HepG2 (cell line): ENCODE measurements at regions not wholly inside any gene's neighbourhood (a gene's known extent, or its start where the extent isn't known, plus 50 kb on each side); places are given as distances from the start of the nearest gene placed in this dataset.

ENCODE experiments used
- AKAP8 ChIP-seq: sonication (generic); formaldehyde crosslinking; IDR thresholded peaks from 2 replicates; pipeline ENCODE4 v1.5.1; 2020; ENCODE audit warnings: mild to moderate bottlenecking, missing genetic modification reagents
- EZH2 ChIP-seq: conservative IDR thresholded peaks from 2 replicates; pipeline ENCODE4 v1.6.1; 2012; ENCODE audit warnings: mild to moderate bottlenecking, low read depth, low read length, moderate library complexity
- KDM1A ChIP-seq: IDR thresholded peaks from 2 replicates; pipeline ENCODE4 v1.6.1; 2016; ENCODE audit warnings: missing compliant biosample characterization
- POLR2AphosphoS5 ChIP-seq: IDR thresholded peaks from 2 replicates; pipeline ENCODE4 v1.6.1; 2012; ENCODE audit warnings: low read depth, low read length
- SETDB1 ChIP-seq: sonication (generic); formaldehyde crosslinking; IDR thresholded peaks from 2 replicates; pipeline ENCODE4 v1.5.1; 2020; ENCODE audit warnings: missing genetic modification reagents, mild to moderate bottlenecking, borderline replicate concordance
- SIN3A ChIP-seq: IDR thresholded peaks from 2 replicates; pipeline ENCODE4 v1.6.1; 2011; ENCODE audit warnings: low read depth, mild to moderate bottlenecking, control low read depth, low read length, borderline replicate concordance
- ZNF17 ChIP-seq: sonication (generic); formaldehyde crosslinking; IDR thresholded peaks from 2 replicates; pipeline ENCODE4 v1.5.0; 2020; ENCODE audit warnings: mild to moderate bottlenecking, missing genetic modification reagents
- TF ChIP-seq, protein P1 (sequence below), 2 experiments: IDR thresholded peaks; 2 replicates each; pipeline ENCODE4 v1.6.1; 2011 to 2012; ENCODE audit warnings: low read length in 2 of 2, borderline replicate concordance in 1 of 2, low read depth in 1 of 2, mild to moderate bottlenecking in 1 of 2, moderate library complexity in 1 of 2
- TF ChIP-seq, protein P2 (sequence below): sonication (generic); formaldehyde crosslinking; IDR thresholded peaks from 2 replicates; pipeline ENCODE4 v1.5.0; 2020; ENCODE audit warnings: mild to moderate bottlenecking, missing genetic modification reagents, moderate library complexity
- TF ChIP-seq, protein P3 (sequence below): fragments of 450-650 bp; IDR thresholded peaks from 2 replicates; pipeline ENCODE4 v1.6.1; 2016
- TF ChIP-seq, protein P4 (sequence below): sonication (generic); formaldehyde crosslinking; IDR thresholded peaks from 2 replicates; pipeline ENCODE4 v1.8.0; 2022; ENCODE audit warnings: low read depth, missing genetic modification reagents

DNA sequence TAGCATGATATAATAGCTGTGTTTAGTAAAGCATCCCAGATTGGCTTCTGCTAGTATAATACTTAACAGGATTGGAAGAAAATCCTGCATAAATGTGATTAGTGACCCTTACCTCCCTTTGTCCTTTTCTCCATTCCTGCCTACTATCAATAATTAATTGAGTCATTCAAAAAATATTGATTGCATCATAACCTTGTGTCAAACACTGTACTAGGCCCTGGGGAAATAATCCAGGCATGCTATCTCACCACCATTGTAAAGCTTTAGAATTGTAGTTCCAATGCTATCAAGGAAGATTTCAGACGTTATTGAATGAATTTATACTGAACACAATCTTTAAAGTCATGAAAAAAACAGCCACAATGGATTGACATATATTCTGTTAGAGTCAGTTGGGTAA, 378.6 kb upstream of the DDHD1 start:
- TF ChIP-seq, protein P1, sequence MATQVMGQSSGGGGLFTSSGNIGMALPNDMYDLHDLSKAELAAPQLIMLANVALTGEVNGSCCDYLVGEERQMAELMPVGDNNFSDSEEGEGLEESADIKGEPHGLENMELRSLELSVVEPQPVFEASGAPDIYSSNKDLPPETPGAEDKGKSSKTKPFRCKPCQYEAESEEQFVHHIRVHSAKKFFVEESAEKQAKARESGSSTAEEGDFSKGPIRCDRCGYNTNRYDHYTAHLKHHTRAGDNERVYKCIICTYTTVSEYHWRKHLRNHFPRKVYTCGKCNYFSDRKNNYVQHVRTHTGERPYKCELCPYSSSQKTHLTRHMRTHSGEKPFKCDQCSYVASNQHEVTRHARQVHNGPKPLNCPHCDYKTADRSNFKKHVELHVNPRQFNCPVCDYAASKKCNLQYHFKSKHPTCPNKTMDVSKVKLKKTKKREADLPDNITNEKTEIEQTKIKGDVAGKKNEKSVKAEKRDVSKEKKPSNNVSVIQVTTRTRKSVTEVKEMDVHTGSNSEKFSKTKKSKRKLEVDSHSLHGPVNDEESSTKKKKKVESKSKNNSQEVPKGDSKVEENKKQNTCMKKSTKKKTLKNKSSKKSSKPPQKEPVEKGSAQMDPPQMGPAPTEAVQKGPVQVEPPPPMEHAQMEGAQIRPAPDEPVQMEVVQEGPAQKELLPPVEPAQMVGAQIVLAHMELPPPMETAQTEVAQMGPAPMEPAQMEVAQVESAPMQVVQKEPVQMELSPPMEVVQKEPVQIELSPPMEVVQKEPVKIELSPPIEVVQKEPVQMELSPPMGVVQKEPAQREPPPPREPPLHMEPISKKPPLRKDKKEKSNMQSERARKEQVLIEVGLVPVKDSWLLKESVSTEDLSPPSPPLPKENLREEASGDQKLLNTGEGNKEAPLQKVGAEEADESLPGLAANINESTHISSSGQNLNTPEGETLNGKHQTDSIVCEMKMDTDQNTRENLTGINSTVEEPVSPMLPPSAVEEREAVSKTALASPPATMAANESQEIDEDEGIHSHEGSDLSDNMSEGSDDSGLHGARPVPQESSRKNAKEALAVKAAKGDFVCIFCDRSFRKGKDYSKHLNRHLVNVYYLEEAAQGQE (IDR thresholded peaks at IDR 0.05; ENCODE audit: borderline replicate concordance in 1 of 2, low read depth in 1 of 2, low read length in 2 of 2): no peak
- TF ChIP-seq SETDB1 (CRISPR knock-in tag) (no peak), ZNF17 (CRISPR knock-in tag) (no peak), EZH2 (no peak), SIN3A (no peak), KDM1A (CRISPR knock-in tag) (no peak), AKAP8 (no peak), POLR2AphosphoS5 (no peak)
- TF ChIP-seq, protein P2, sequence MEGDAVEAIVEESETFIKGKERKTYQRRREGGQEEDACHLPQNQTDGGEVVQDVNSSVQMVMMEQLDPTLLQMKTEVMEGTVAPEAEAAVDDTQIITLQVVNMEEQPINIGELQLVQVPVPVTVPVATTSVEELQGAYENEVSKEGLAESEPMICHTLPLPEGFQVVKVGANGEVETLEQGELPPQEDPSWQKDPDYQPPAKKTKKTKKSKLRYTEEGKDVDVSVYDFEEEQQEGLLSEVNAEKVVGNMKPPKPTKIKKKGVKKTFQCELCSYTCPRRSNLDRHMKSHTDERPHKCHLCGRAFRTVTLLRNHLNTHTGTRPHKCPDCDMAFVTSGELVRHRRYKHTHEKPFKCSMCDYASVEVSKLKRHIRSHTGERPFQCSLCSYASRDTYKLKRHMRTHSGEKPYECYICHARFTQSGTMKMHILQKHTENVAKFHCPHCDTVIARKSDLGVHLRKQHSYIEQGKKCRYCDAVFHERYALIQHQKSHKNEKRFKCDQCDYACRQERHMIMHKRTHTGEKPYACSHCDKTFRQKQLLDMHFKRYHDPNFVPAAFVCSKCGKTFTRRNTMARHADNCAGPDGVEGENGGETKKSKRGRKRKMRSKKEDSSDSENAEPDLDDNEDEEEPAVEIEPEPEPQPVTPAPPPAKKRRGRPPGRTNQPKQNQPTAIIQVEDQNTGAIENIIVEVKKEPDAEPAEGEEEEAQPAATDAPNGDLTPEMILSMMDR (CRISPR knock-in tag): no peak
- TF ChIP-seq, protein P3, sequence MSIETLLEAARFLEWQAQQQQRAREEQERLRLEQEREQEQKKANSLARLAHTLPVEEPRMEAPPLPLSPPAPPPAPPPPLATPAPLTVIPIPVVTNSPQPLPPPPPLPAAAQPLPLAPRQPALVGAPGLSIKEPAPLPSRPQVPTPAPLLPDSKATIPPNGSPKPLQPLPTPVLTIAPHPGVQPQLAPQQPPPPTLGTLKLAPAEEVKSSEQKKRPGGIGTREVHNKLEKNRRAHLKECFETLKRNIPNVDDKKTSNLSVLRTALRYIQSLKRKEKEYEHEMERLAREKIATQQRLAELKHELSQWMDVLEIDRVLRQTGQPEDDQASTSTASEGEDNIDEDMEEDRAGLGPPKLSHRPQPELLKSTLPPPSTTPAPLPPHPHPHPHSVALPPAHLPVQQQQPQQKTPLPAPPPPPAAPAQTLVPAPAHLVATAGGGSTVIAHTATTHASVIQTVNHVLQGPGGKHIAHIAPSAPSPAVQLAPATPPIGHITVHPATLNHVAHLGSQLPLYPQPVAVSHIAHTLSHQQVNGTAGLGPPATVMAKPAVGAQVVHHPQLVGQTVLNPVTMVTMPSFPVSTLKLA: no peak
- TF ChIP-seq, protein P4, sequence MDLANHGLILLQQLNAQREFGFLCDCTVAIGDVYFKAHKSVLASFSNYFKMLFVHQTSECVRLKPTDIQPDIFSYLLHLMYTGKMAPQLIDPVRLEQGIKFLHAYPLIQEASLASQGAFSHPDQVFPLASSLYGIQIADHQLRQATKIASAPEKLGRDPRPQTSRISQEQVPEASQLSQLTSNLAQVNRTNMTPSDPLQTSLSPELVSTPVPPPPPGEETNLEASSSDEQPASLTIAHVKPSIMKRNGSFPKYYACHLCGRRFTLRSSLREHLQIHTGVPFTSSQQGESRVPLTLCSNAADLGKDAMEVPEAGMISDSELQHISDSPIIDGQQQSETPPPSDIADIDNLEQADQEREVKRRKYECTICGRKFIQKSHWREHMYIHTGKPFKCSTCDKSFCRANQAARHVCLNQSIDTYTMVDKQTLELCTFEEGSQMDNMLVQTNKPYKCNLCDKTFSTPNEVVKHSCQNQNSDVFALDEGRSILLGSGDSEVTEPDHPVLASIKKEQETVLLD (CRISPR knock-in tag): no peak
